ENCODE measurements at regions not wholly inside any gene's neighbourhood (a gene's known extent, or its start where the extent isn't known, plus 50 kb on each side); places are given as distances from the start of the nearest gene placed in this dataset.
"Not testable (repeated sequence)": the region's sequence is repeated elsewhere in the genome, so short reads cannot be mapped to it uniquely, and the experiment has no call there.

GRCh38 chr5:115702025-115702424, 76.2 kb upstream of the TMED7 start:
- no peak for FAIRE-seq
- TF ChIP-seq POLR2A (IDR thresholded peaks at IDR 0.05; ENCODE audit: low read depth, low read length) (no peak), SPI1 (IDR thresholded peaks at IDR 0.05; ENCODE audit: low read depth, low read length) (no peak), PAX5 (IDR thresholded peaks at IDR 0.05; ENCODE audit: insufficient read depth, low read length, severe bottlenecking) (no peak), POU2F2 (IDR thresholded peaks at IDR 0.05; ENCODE audit: low read depth, low read length) (no peak), POLR2AphosphoS5 (IDR thresholded peaks at IDR 0.05; ENCODE audit: low read depth, low read length) (no peak), TAF1 (IDR thresholded peaks at IDR 0.05; ENCODE audit: low read depth, low read length) (no peak)
- DNase-seq (ENCODE audit: insufficient read length, low spot score), result no peak

GRCh38 chr5:115699967-115700366, 74.1 kb upstream of the TMED7 start:
- FAIRE-seq (no peak), DNase-seq (ENCODE audit: insufficient read length, low spot score) (no peak)
- TF ChIP-seq TAF1 (IDR thresholded peaks at IDR 0.05; ENCODE audit: low read depth, low read length), result no peak
- no peak for TF ChIP-seq POU2F2 (IDR thresholded peaks at IDR 0.05; ENCODE audit: low read depth, low read length)
- no peak for TF ChIP-seq POLR2A (IDR thresholded peaks at IDR 0.05; ENCODE audit: low read depth, low read length)
- TF ChIP-seq POLR2AphosphoS5 (IDR thresholded peaks at IDR 0.05; ENCODE audit: low read depth, low read length), result no peak
- TF ChIP-seq PAX5 (IDR thresholded peaks at IDR 0.05; ENCODE audit: insufficient read depth, low read length, severe bottlenecking), result no peak
- no peak for TF ChIP-seq SPI1 (IDR thresholded peaks at IDR 0.05; ENCODE audit: low read depth, low read length)

- TF ChIP-seq POLR2AphosphoS5 (IDR thresholded peaks at IDR 0.05; ENCODE audit: low read depth, low read length), result no peak
- no peak for TF ChIP-seq POU2F2 (IDR thresholded peaks at IDR 0.05; ENCODE audit: low read depth, low read length)
- no peak for TF ChIP-seq TAF1 (IDR thresholded peaks at IDR 0.05; ENCODE audit: low read depth, low read length)
- no peak for TF ChIP-seq PAX5 (IDR thresholded peaks at IDR 0.05; ENCODE audit: insufficient read depth, low read length, severe bottlenecking)
- TF ChIP-seq POLR2A (IDR thresholded peaks at IDR 0.05; ENCODE audit: low read depth, low read length), result no peak
- TF ChIP-seq SPI1 (IDR thresholded peaks at IDR 0.05; ENCODE audit: low read depth, low read length), result no peak
- peak; percentile 13 for FAIRE-seq
- DNase-seq (ENCODE audit: insufficient read length, low spot score), result no peak
Observed at GRCh38 chr5:115696141-115696650, 70.4 kb upstream of the TMED7 start.

GRCh38 chr5:115695310-115695880, 69.6 kb upstream of the TMED7 start:
- FAIRE-seq, result no peak
- TF ChIP-seq TAF1 (IDR thresholded peaks at IDR 0.05; ENCODE audit: low read depth, low read length), result no peak
- TF ChIP-seq POLR2A (IDR thresholded peaks at IDR 0.05; ENCODE audit: low read depth, low read length), result no peak
- TF ChIP-seq PAX5 (IDR thresholded peaks at IDR 0.05; ENCODE audit: insufficient read depth, low read length, severe bottlenecking), result no peak
- no peak for TF ChIP-seq SPI1 (IDR thresholded peaks at IDR 0.05; ENCODE audit: low read depth, low read length)
- no peak for TF ChIP-seq POLR2AphosphoS5 (IDR thresholded peaks at IDR 0.05; ENCODE audit: low read depth, low read length)
- no peak for TF ChIP-seq POU2F2 (IDR thresholded peaks at IDR 0.05; ENCODE audit: low read depth, low read length)

GRCh38 chr5:115691814-115692213, 66.0 kb upstream of the TMED7 start:
- DNase-seq (ENCODE audit: insufficient read length, low spot score), result not testable (repeated sequence)
- peak; percentile 66 for FAIRE-seq

More at GRCh38 chr5:115695310-115695880, 69.6 kb upstream of the TMED7 start:
- DNase-seq (ENCODE audit: insufficient read length, low spot score), result no peak

GRCh38 chr5:115686738-115687074, 60.9 kb upstream of the TMED7 start:
- DNase-seq (ENCODE audit: insufficient read length, low spot score), result no peak
- FAIRE-seq, result no peak
- TF ChIP-seq POLR2A (IDR thresholded peaks at IDR 0.05; ENCODE audit: low read depth, low read length) (no peak), TAF1 (IDR thresholded peaks at IDR 0.05; ENCODE audit: low read depth, low read length) (no peak), POU2F2 (IDR thresholded peaks at IDR 0.05; ENCODE audit: low read depth, low read length) (no peak), PAX5 (IDR thresholded peaks at IDR 0.05; ENCODE audit: insufficient read depth, low read length, severe bottlenecking) (no peak), POLR2AphosphoS5 (IDR thresholded peaks at IDR 0.05; ENCODE audit: low read depth, low read length) (no peak), SPI1 (IDR thresholded peaks at IDR 0.05; ENCODE audit: low read depth, low read length) (no peak)

GRCh38 chr5:115686051-115686737, 60.4 kb upstream of the TMED7 start:
- DNase-seq (ENCODE audit: insufficient read length, low spot score) (no peak), FAIRE-seq (no peak)
- TF ChIP-seq POU2F2 (IDR thresholded peaks at IDR 0.05; ENCODE audit: low read depth, low read length), result no peak
- no peak for TF ChIP-seq SPI1 (IDR thresholded peaks at IDR 0.05; ENCODE audit: low read depth, low read length)
- no peak for TF ChIP-seq POLR2A (IDR thresholded peaks at IDR 0.05; ENCODE audit: low read depth, low read length)
- TF ChIP-seq POLR2AphosphoS5 (IDR thresholded peaks at IDR 0.05; ENCODE audit: low read depth, low read length), result no peak
- no peak for TF ChIP-seq TAF1 (IDR thresholded peaks at IDR 0.05; ENCODE audit: low read depth, low read length)
- TF ChIP-seq PAX5 (IDR thresholded peaks at IDR 0.05; ENCODE audit: insufficient read depth, low read length, severe bottlenecking), result no peak

GRCh38 chr5:115685490-115685889, 59.7 kb upstream of the TMED7 start:
- DNase-seq (ENCODE audit: insufficient read length, low spot score) (no peak), FAIRE-seq (no peak)
- no peak for TF ChIP-seq SPI1 (IDR thresholded peaks at IDR 0.05; ENCODE audit: low read depth, low read length)
- TF ChIP-seq POLR2AphosphoS5 (IDR thresholded peaks at IDR 0.05; ENCODE audit: low read depth, low read length), result no peak
- TF ChIP-seq PAX5 (IDR thresholded peaks at IDR 0.05; ENCODE audit: insufficient read depth, low read length, severe bottlenecking), result no peak
- no peak for TF ChIP-seq POLR2A (IDR thresholded peaks at IDR 0.05; ENCODE audit: low read depth, low read length)
- no peak for TF ChIP-seq TAF1 (IDR thresholded peaks at IDR 0.05; ENCODE audit: low read depth, low read length)
- no peak for TF ChIP-seq POU2F2 (IDR thresholded peaks at IDR 0.05; ENCODE audit: low read depth, low read length)

- TF ChIP-seq SPI1 (IDR thresholded peaks at IDR 0.05; ENCODE audit: low read depth, low read length) (no peak), PAX5 (IDR thresholded peaks at IDR 0.05; ENCODE audit: insufficient read depth, low read length, severe bottlenecking) (no peak)
- DNase-seq (ENCODE audit: insufficient read length, low spot score) (no peak), FAIRE-seq (no peak)
Observed at GRCh38 chr5:115684513-115685037, 58.7 kb upstream of the TMED7 start.

- FAIRE-seq, result no peak
- no peak for DNase-seq (ENCODE audit: insufficient read length, low spot score)
- TF ChIP-seq POLR2AphosphoS5 (IDR thresholded peaks at IDR 0.05; ENCODE audit: low read depth, low read length) (no peak), PAX5 (IDR thresholded peaks at IDR 0.05; ENCODE audit: insufficient read depth, low read length, severe bottlenecking) (no peak), TAF1 (IDR thresholded peaks at IDR 0.05; ENCODE audit: low read depth, low read length) (no peak), POLR2A (IDR thresholded peaks at IDR 0.05; ENCODE audit: low read depth, low read length) (no peak), POU2F2 (IDR thresholded peaks at IDR 0.05; ENCODE audit: low read depth, low read length) (no peak), SPI1 (IDR thresholded peaks at IDR 0.05; ENCODE audit: low read depth, low read length) (no peak)
Observed at GRCh38 chr5:115683081-115683480, 57.2 kb upstream of the TMED7 start.
